ENCODE measurements at regions not wholly inside any gene's neighbourhood (a gene's known extent, or its start where the extent isn't known, plus 50 kb on each side); places are given as distances from the start of the nearest gene placed in this dataset.

DNA sequence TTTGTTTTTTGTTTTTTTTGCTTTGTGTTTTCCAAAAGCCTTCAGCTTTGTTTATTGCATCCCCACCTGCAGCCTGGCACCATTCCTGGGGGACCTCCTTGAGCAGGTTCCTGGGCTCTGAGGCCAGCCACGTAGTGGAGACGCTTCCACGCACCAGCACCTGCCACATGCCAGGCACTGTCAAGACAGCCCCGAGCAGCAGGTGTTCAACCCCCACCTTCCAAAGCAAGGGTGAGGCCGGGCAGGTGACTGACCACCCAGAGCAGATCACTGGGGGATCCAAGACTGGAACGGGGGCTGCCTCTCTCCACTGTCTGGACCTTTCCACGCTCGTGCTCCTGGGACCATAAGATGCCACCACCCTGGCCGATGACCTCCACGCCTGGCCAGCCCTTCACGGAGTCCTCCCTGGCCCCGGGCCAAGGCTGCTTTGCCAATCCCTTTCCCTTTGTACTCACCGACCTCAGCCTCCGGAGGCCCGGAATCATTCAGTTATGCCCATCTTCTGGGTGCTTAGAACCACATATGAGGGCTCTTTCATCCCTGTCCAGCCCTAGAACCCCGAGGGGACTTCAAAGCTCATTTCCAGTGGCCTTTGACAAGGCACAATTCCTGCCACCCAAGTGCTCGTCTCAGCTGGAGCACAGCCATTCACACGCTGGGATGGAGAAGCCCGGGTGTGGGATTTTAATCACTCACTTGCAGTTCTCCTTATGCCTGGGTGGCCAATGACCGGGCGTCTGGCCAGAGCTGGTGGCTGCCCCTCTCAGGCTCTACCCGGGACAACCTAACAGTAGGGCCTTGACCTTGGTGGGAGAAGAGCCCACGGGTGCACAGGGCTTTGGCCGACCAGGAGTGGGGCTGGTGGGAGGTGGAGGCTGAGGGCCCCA lies 330.8 kb downstream of the NPHP4 start:
- TF ChIP-seq, protein P1, sequence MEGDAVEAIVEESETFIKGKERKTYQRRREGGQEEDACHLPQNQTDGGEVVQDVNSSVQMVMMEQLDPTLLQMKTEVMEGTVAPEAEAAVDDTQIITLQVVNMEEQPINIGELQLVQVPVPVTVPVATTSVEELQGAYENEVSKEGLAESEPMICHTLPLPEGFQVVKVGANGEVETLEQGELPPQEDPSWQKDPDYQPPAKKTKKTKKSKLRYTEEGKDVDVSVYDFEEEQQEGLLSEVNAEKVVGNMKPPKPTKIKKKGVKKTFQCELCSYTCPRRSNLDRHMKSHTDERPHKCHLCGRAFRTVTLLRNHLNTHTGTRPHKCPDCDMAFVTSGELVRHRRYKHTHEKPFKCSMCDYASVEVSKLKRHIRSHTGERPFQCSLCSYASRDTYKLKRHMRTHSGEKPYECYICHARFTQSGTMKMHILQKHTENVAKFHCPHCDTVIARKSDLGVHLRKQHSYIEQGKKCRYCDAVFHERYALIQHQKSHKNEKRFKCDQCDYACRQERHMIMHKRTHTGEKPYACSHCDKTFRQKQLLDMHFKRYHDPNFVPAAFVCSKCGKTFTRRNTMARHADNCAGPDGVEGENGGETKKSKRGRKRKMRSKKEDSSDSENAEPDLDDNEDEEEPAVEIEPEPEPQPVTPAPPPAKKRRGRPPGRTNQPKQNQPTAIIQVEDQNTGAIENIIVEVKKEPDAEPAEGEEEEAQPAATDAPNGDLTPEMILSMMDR (conservative IDR thresholded peaks at IDR 0.05; ENCODE audit: low read depth, low read length), result no peak
- DNase-seq (ENCODE audit: low read depth), result no peak

DNA sequence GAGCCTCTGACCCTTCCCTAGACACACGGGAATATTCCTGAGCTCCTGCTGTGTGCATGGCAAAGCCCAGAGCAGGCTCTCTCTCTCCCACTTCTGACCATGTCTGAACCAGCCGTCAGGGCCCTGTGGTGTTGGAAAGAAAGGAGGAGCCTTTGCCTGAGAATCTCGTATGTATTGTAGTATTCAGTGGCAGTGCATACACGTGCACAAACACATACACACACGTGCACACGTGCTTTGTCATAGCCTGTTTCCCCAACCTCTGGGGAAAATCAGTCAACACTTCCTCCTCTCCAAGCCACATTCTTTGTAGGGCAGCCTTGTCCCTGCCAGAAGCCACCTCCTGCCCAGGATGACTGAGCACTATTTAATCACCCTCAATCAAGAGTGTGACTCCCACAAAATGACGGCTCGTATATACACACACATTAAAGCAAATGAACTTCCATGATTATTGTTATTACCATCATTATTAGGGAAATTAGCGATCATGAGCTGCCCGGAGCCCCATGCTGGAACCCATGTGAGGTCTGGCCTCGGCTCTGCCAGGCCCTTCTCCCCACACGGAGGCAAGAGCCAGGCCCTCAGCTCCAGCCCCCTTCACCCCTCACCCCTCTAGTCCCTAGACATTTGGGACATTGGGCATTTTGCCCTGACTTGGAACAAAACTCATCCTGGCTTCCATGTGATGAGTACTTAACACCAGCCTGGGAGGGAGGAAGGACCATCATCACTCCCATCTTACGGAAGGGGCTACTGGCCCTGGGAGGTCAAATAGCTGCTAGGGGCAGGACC lies 331.9 kb downstream of the NPHP4 start:
- DNase-seq (ENCODE audit: low read depth), result no peak
- TF ChIP-seq, protein P1 (conservative IDR thresholded peaks at IDR 0.05; ENCODE audit: low read depth, low read length), result no peak

More for the DNA sequence above, 330.8 kb downstream of the NPHP4 start:
- no peak overlapping the region for H3K4me3 ChIP-seq (ENCODE audit: low read depth, low read length)

DNA sequence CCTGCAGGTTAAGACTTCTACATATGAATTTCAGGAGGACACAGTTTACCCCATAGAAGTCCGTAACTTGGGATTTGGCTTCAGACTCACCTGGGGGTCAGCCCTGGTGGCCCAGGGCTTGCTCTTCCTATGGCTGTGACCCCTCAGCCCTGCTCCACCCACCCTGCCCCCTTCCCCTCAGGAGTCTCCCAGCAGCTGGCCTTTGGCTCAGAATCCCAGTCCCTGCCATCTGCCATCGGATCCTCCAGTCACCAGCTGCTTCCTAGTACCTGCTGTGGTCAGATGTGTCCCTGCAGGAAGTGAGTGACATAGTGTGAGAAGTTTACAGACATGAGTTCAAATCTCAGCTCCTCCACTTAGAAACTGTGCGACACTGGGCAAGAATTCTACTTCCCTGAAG lies 332.6 kb downstream of the NPHP4 start:
- TF ChIP-seq, protein P1 (conservative IDR thresholded peaks at IDR 0.05; ENCODE audit: low read depth, low read length), result no peak
- no peak overlapping the region for H3K4me3 ChIP-seq (ENCODE audit: low read depth, low read length)
- no peak for DNase-seq (ENCODE audit: low read depth)

More for the DNA sequence above, 331.9 kb downstream of the NPHP4 start:
- H3K4me3 ChIP-seq (ENCODE audit: low read depth, low read length), result no peak overlapping the region

DNA sequence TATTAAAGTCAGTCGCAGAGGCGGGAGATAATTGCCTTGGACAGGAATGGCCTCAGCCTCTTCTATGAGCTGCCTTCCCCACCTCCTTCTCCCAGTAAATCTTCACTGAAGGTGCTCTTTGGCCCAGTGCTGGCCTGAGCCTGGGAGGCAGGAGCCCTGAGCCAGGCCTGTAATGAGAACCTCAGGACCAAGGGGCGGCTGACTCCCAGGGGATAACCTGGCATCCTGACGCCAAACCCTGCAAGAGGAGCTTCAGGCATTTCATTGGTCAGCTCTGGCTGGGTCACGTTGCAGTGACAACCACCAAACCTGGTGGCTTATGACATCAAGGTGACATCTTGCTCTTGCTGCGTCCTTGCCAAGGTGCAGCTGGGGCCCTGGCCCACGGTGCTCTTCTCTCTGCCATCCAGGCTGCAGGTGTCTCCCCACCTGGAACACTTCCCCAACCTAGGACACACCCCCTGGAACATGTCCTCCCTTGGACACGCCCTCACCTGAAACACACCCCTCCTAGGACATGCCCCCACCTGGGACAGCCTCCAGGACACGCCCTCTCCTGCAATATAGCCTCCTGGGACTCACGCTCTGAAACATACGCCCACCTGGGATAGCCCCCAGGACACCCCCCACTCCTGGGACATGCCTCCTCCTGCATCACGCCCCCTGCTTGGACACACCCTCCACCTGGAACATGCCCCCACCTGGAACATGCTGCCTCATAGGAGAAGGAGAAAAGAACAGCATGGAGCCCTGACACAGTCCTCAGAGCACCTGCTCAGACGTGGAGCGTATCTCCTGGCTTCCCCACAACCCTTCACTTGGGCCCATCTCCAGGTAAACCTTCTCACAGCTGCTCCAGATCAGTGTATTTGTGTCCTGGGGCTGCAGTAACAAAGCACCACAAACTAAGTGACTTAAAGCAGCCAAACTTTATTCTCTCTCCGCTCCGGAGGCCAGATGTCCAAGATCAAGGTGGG lies 333.6 kb downstream of the NPHP4 start:
- TF ChIP-seq, protein P1 (conservative IDR thresholded peaks at IDR 0.05; ENCODE audit: low read depth, low read length), result no peak
- no peak overlapping the region for H3K4me3 ChIP-seq (ENCODE audit: low read depth, low read length)
- DNase-seq (ENCODE audit: low read depth), result no peak

DNA sequence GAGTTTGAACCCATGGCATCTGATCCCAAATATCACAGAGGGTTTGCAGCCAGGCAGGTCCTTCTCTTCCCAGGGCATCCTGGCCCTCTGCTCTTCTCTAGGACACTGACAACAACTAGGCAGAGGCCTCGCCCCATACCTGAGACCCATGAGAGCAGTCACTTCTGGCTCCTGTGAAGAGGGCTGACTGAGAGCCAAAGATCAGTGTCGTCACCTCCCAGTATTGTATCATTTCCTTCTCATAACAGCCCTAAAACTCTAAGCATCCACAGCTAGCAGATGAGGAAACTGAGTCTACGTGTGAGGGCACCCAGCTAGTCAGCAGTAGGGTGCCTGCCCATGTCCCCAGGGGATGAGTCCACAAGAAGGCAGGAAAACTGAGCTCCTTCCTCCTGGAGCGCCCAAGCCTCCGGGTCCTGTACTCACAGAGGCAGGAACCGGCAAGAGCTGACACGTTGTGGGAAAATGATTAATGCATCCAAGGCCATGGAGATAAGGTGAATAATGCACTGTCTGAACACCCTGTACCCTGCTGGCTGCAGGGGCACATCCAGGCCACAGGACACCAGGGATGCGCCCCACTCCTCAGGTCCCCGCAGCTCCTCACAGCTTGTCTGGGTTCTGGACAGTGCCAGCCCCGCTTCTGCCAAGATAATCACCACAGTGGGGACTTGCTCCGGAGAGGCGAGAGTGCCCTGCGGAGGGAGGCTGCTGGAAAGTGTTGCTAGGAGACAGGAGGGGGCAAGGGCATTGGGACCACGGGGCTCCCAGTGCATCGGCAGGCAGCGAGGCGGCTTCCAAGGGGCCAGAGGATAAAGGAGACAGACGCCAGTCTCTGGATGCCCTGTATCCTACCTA lies 340.0 kb downstream of the NPHP4 start:
- no peak overlapping the region for H3K4me3 ChIP-seq (ENCODE audit: low read depth, low read length)
- DNase-seq (ENCODE audit: low read depth), result no peak
- TF ChIP-seq, protein P1 (conservative IDR thresholded peaks at IDR 0.05; ENCODE audit: low read depth, low read length), result no peak

Measured in epithelial cell of proximal tubule (primary cell).